ENCODE measurements at regions not wholly inside any gene's neighbourhood (a gene's known extent, or its start where the extent isn't known, plus 50 kb on each side); places are given as distances from the start of the nearest gene placed in this dataset.

GRCh38 chr6:71383901-71384489 is 95.4 kb downstream of the OGFRL1 start:
- SMC1A ChIA-PET (ENCODE audit: uncharacterized antibody, unreplicated experiment) = interaction anchor here (1.0 to 2.1 kb wide), 5 partner anchors 10 to 129 kb away, joined by 4 to 9 read pairs (median 6); no protein-coding TSS in a partner anchor
- no peak overlapping the region for H3K4me2 ChIP-seq (ENCODE audit: control insufficient read depth, insufficient read depth)
- intact Hi-C loops (cut with micrococcal nuclease; ENCODE audit: unreplicated experiment) (loop anchor here (1.0 kb wide), 2 partner anchors 126 to 701 kb away; no protein-coding TSS in a partner anchor), in situ Hi-C loops (cut with MboI) (loop anchor here (10.0 kb wide), 1 partner anchor 701 kb away; no protein-coding TSS in a partner anchor)
- RAD21 ChIA-PET (ENCODE audit: unreplicated experiment) = interaction anchor here (0.9 to 1.5 kb wide), 2 partner anchors 12 to 127 kb away, joined by 3 read pairs; no protein-coding TSS in a partner anchor
- no peaks in the 10 kb centered on the region for H3K79me2 ChIP-seq (ENCODE audit: control insufficient read depth, insufficient read depth, low read length)
- H3K9me3 ChIP-seq (replicated peaks; ENCODE audit: control insufficient read depth, insufficient read depth, low read length) = no peaks in the 10 kb centered on the region
- H4K20me1 ChIP-seq (ENCODE audit: control insufficient read depth, insufficient read depth) = no peaks in the 10 kb centered on the region
- 8% methylated on average over 5 of the region's 5 CpGs for WGBS (ENCODE audit: insufficient coverage, insufficient replicate concordance, low lambda C conversion rate, missing lambda C conversion rate)
- H3K4me3 ChIP-seq = no peak overlapping the region
- H3K36me3 ChIP-seq (ENCODE audit: control insufficient read depth in 2 of 2, insufficient read depth in 2 of 2, low read length in 1 of 2) = no peaks in the 10 kb centered on the region
- H2AFZ ChIP-seq (ENCODE audit: control insufficient read depth, low read depth, low read length) = no peak overlapping the region
- no TSS peak for BruUV-seq (replicated peaks)
- no peaks in the 10 kb centered on the region for H3K4me1 ChIP-seq (ENCODE audit: control insufficient read depth, insufficient read depth, low read length)
- CTCF ChIA-PET = interaction anchor here (0.9 to 2.5 kb wide), 8 partner anchors 19 to 698 kb away, joined by 3 to 17 read pairs (median 4); no protein-coding TSS in a partner anchor
- DNase-seq (ENCODE audit: low read depth, low spot score) (no peak), FAIRE-seq (peak; percentile 27), ATAC-seq (no peak)
- POLR2A ChIA-PET = no interaction called here
- H3K27me3 ChIP-seq (replicated peaks in 1 of 2; ENCODE audit: control insufficient read depth in 2 of 2, insufficient read depth in 2 of 2, low read length in 1 of 2) = no peaks in the 10 kb centered on the region
- no peak overlapping the region for H3K27ac ChIP-seq (ENCODE audit: control insufficient read depth, insufficient read depth)
- no peak overlapping the region for H3K9ac ChIP-seq (ENCODE audit: control insufficient read depth, insufficient read depth, low read length)
- TF ChIP-seq EP300 (IDR thresholded peaks at IDR 0.05; ENCODE audit: borderline replicate concordance in 1 of 2, control insufficient read depth in 1 of 2, low read depth in 2 of 2, low read length in 2 of 2) (no peak), RFX5 (IDR thresholded peaks at IDR 0.05; ENCODE audit: low read depth, low read length) (no peak), PAX5 (IDR thresholded peaks at IDR 0.05; ENCODE audit: borderline replicate concordance, low read depth, low read length) (no peak), E2F8 (IDR thresholded peaks at IDR 0.05; ENCODE audit: low read depth, partially characterized antibody) (no peak), ELK1 (IDR thresholded peaks at IDR 0.05; ENCODE audit: low read depth, low read length) (no peak), HDGF (IDR thresholded peaks at IDR 0.05) (no peak), PAX8 (IDR thresholded peaks at IDR 0.05) (no peak), MEF2B (IDR thresholded peaks at IDR 0.05; ENCODE audit: partially characterized antibody, poor library complexity, severe bottlenecking) (no peak), NFXL1 (IDR thresholded peaks at IDR 0.05; ENCODE audit: borderline replicate concordance) (no peak), CBX3 (IDR thresholded peaks at IDR 0.05; ENCODE audit: borderline replicate concordance, low read depth) (no peak), CREM (IDR thresholded peaks at IDR 0.05; ENCODE audit: low read depth) (no peak), FOXK2 (IDR thresholded peaks at IDR 0.05) (no peak), RCOR1 (conservative IDR thresholded peaks at IDR 0.05; ENCODE audit: low read depth, low read length) (no peak), ZNF592 (IDR thresholded peaks at IDR 0.05) (no peak), POLR2AphosphoS5 (IDR thresholded peaks at IDR 0.05; ENCODE audit: low read length) (no peak), RB1 (IDR thresholded peaks at IDR 0.05; ENCODE audit: borderline replicate concordance) (no peak)
